H1 (cell line): ENCODE measurements at regions not wholly inside any gene's neighbourhood (a gene's known extent, or its start where the extent isn't known, plus 50 kb on each side); places are given as distances from the start of the nearest gene placed in this dataset.

Experiments
- CTCF ChIA-PET: fragments of 300-600 bp; sonication (Branson Sonifier 250); formaldehyde crosslinking; loops from one replicate; lab custom pipeline; 2021; ENCODE audit not compliant: partially characterized antibody; lab: Charles Lee
- POLR2A ChIA-PET: fragments of 300-600 bp; sonication (Branson Sonifier 250); formaldehyde crosslinking; loops from one replicate; lab custom pipeline; 2021; ENCODE audit warnings: inconsistent platforms; ENCODE audit not compliant: partially characterized antibody; lab: Charles Lee
- DNase-seq, 2 experiments: peaks; one replicate each; pipeline versions ENCODE4 v3.0.0 to v3.0.0-alpha.2; 2010 to 2022; ENCODE audit warnings: low spot score in 2 of 2, low read depth in 1 of 2, mixed read lengths in 1 of 2
- FAIRE-seq: peaks from 2 replicates; lab custom pipeline; 2011; peaks lifted over from hg19 to GRCh38; lab: Jason Lieb, UNC
- H2AFZ ChIP-seq: 2 replicates; pipeline ENCODE4 v1.8.1; 2012; ENCODE audit warnings: low read length, inconsistent platforms
- H2AK5ac ChIP-seq: 2 replicates; pipeline ENCODE4 v1.6.1; 2013; ENCODE audit warnings: low read depth, low read length
- H2BK120ac ChIP-seq: replicated peaks from 2 replicates; pipeline ENCODE3; 2013; ENCODE audit warnings: low read depth, low read length, inconsistent platforms
- H2BK12ac ChIP-seq: 2 replicates; pipeline ENCODE4 v1.6.1; 2013; ENCODE audit warnings: low read depth, low read length
- H2BK15ac ChIP-seq: 2 replicates; pipeline ENCODE4 v1.6.1; 2013; ENCODE audit warnings: low read length
- H2BK20ac ChIP-seq: 2 replicates; pipeline ENCODE4 v1.6.1; 2013; ENCODE audit warnings: low read length
- H2BK5ac ChIP-seq: 2 replicates; pipeline ENCODE4 v1.6.1; 2013; ENCODE audit warnings: low read depth, low read length
- H3K14ac ChIP-seq: 2 replicates; pipeline ENCODE4 v1.6.1; 2013; ENCODE audit warnings: inconsistent platforms; ENCODE audit not compliant: insufficient read length
- H3K18ac ChIP-seq: 2 replicates; pipeline ENCODE4 v1.6.1; 2013; ENCODE audit warnings: low read length; ENCODE audit errors: extremely low read depth
- H3K23ac ChIP-seq: 2 replicates; pipeline ENCODE4 v1.6.1; 2013; ENCODE audit warnings: inconsistent platforms; ENCODE audit not compliant: insufficient read length
- H3K23me2 ChIP-seq: 2 replicates; pipeline ENCODE4 v1.6.1; 2013; ENCODE audit warnings: low read depth, low read length
- H3K27ac ChIP-seq: 2 replicates; pipeline ENCODE4 v1.6.1; 2011; ENCODE audit warnings: low read depth, low read length, inconsistent platforms
- H3K27me3 ChIP-seq, 4 experiments: replicated peaks in 1 of 4; 1 replicate in 1 of 4; 2 replicates in 3 of 4; pipeline versions ENCODE4 v1.6.1 to v1.8.1; 2011 to 2013; ENCODE audit warnings: low read length in 3 of 4, mild to moderate bottlenecking in 3 of 4, inconsistent platforms in 2 of 4, mixed read lengths in 2 of 4, moderate library complexity in 1 of 4; ENCODE audit not compliant: control insufficient read depth in 3 of 4, insufficient read depth in 3 of 4; ENCODE audit errors: extremely low read depth in 1 of 4
- H3K36me3 ChIP-seq, 4 experiments: 2 replicates each; pipeline versions ENCODE4 v1.6.1 to v1.8.1; 2011 to 2013; ENCODE audit warnings: mild to moderate bottlenecking in 4 of 4, low read length in 3 of 4, moderate library complexity in 2 of 4, control low read depth in 1 of 4, inconsistent platforms in 1 of 4; ENCODE audit not compliant: insufficient read depth in 4 of 4, control insufficient read depth in 2 of 4
- H3K4ac ChIP-seq: replicated peaks from 2 replicates; pipeline ENCODE3; 2013; ENCODE audit warnings: low read length, low read depth, mixed read lengths, inconsistent platforms; ENCODE audit not compliant: insufficient read length
- H3K4me1 ChIP-seq, 4 experiments: replicated peaks in 1 of 4; 1 replicate in 1 of 4; 2 replicates in 3 of 4; pipeline versions ENCODE4 v1.6.1 to v1.8.1; 2011 to 2013; ENCODE audit warnings: low read length in 3 of 4, inconsistent platforms in 2 of 4, mixed read lengths in 1 of 4; ENCODE audit not compliant: insufficient read depth in 4 of 4, control insufficient read depth in 3 of 4
- H3K4me2 ChIP-seq, 2 experiments: 2 replicates each; pipeline versions ENCODE4 v1.6.1 to v1.8.1; 2011 to 2013; ENCODE audit warnings: low read depth in 2 of 2, low read length in 2 of 2, control low read depth in 1 of 2, inconsistent platforms in 1 of 2, mild to moderate bottlenecking in 1 of 2; ENCODE audit not compliant: insufficient read depth in 1 of 2
- H3K4me3 ChIP-seq, 4 experiments: fragments of 200-600, 300-600 bp in 1 of 4; sonication (generic), shearing (Covaris generic), sonication (Bioruptor Twin) in 1 of 4; 2 replicates each; pipeline versions ENCODE4 v1.5.1 to v1.8.1; 2011 to 2016; ENCODE audit warnings: low read length in 4 of 4, low read depth in 3 of 4, control low read depth in 2 of 4, inconsistent platforms in 2 of 4, mild to moderate bottlenecking in 2 of 4, mixed read lengths in 1 of 4, moderate library complexity in 1 of 4; ENCODE audit not compliant: insufficient read depth in 2 of 4; ENCODE audit errors: extremely low read depth in 1 of 4
- H3K56ac ChIP-seq: replicated peaks from 2 replicates; pipeline ENCODE3; 2013; ENCODE audit warnings: low read depth, mild to moderate bottlenecking, mixed read lengths, low read length, inconsistent platforms; ENCODE audit not compliant: insufficient read length
- H3K79me1 ChIP-seq: 2 replicates; pipeline ENCODE4 v1.6.1; 2013; ENCODE audit warnings: low read depth, low read length, control low read depth
- H3K79me2 ChIP-seq, 2 experiments: 2 replicates each; pipeline versions ENCODE4 v1.6.1 to v1.8.1; 2012 to 2013; ENCODE audit warnings: low read length in 2 of 2, mild to moderate bottlenecking in 2 of 2, inconsistent platforms in 1 of 2; ENCODE audit not compliant: insufficient read depth in 2 of 2, control insufficient read depth in 1 of 2
- H3K9ac ChIP-seq, 4 experiments: replicated peaks in 1 of 4; 1 replicate in 1 of 4; 2 replicates in 3 of 4; pipeline versions ENCODE4 v1.6.1 to v1.8.1; 2011 to 2013; ENCODE audit warnings: low read depth in 3 of 4, low read length in 3 of 4, control low read depth in 2 of 4, mild to moderate bottlenecking in 2 of 4, moderate library complexity in 2 of 4, inconsistent platforms in 1 of 4; ENCODE audit errors: extremely low read depth in 1 of 4
- H3K9me3 ChIP-seq, 2 experiments: 2 replicates each; pipeline versions ENCODE4 v1.6.1 to v1.8.1; 2012 to 2013; ENCODE audit warnings: mild to moderate bottlenecking in 2 of 2, moderate library complexity in 2 of 2, control low read depth in 1 of 2, inconsistent platforms in 1 of 2, low read depth in 1 of 2, low read length in 1 of 2, mixed read lengths in 1 of 2; ENCODE audit not compliant: insufficient read depth in 2 of 2
- H4K20me1 ChIP-seq, 2 experiments: replicated peaks in 1 of 2; 2 replicates each; pipeline versions ENCODE3 to v1.8.1; 2011 to 2013; ENCODE audit warnings: inconsistent platforms in 2 of 2, low read length in 2 of 2, mild to moderate bottlenecking in 1 of 2; ENCODE audit not compliant: insufficient read depth in 2 of 2, control insufficient read depth in 1 of 2
- H4K5ac ChIP-seq: 2 replicates; pipeline ENCODE4 v1.6.1; 2013; ENCODE audit warnings: low read length, low read depth, mixed read lengths, inconsistent platforms; ENCODE audit not compliant: insufficient read length
- H4K8ac ChIP-seq: 2 replicates; pipeline ENCODE4 v1.8.0; 2013; ENCODE audit warnings: mild to moderate bottlenecking, moderate library complexity, low read length, inconsistent platforms; ENCODE audit not compliant: insufficient read depth; ENCODE audit errors: extremely low read depth
- H4K91ac ChIP-seq: replicated peaks from 2 replicates; pipeline ENCODE3; 2013; ENCODE audit warnings: low read length, mixed read lengths, inconsistent platforms; ENCODE audit not compliant: insufficient read length
- ATF2 ChIP-seq: IDR thresholded peaks from 2 replicates; pipeline ENCODE4 v1.6.1; 2012; ENCODE audit warnings: low read length, inconsistent platforms
- BCL11A ChIP-seq, 2 experiments: IDR thresholded peaks; one replicate each; pipeline ENCODE4 v1.6.1; 2011; ENCODE audit warnings: low read depth in 2 of 2, low read length in 2 of 2, mild to moderate bottlenecking in 2 of 2
- CBX8 ChIP-seq: fragments of 300-800, 300-1000 bp; sonication (generic); IDR thresholded peaks from 2 replicates; pipeline ENCODE4 v1.7.1; 2016; ENCODE audit warnings: low read depth, low read length, borderline replicate concordance
- JUN ChIP-seq: IDR thresholded peaks from 2 replicates; pipeline ENCODE4 v1.6.1; 2011; ENCODE audit warnings: low read depth, mild to moderate bottlenecking, improper control_type of control experiment, low read length
- JUND ChIP-seq: IDR thresholded peaks from 2 replicates; pipeline ENCODE4 v1.6.1; 2011; ENCODE audit warnings: mild to moderate bottlenecking, improper control_type of control experiment, low read length
- RAD21 ChIP-seq, 2 experiments: IDR thresholded peaks in 1 of 2; conservative IDR thresholded peaks in 1 of 2; 2 replicates each; pipeline ENCODE4 v1.6.1; 2011; ENCODE audit warnings: low read depth in 2 of 2, low read length in 2 of 2, improper control_type of control experiment in 1 of 2, inconsistent platforms in 1 of 2, mild to moderate bottlenecking in 1 of 2, moderate library complexity in 1 of 2
- RNF2 ChIP-seq: fragments of 200-900, 300-1000 bp; sonication (generic); IDR thresholded peaks from 2 replicates; pipeline ENCODE4 v1.7.1; 2016; ENCODE audit warnings: borderline replicate concordance, low read depth, mild to moderate bottlenecking, antibody characterized with exemption, low read length; ENCODE audit not compliant: poor library complexity, severe bottlenecking; ENCODE audit errors: missing control alignments
- RXRA ChIP-seq: IDR thresholded peaks from 2 replicates; pipeline ENCODE4 v1.6.1; 2011; ENCODE audit warnings: low read depth, mild to moderate bottlenecking, low read length, moderate library complexity; ENCODE audit not compliant: insufficient read depth
- SAP30 ChIP-seq: fragments of 300-600 bp; sonication (generic); IDR thresholded peaks from 2 replicates; pipeline ENCODE4 v1.7.1; 2012; ENCODE audit warnings: low read length, moderate library complexity, mild to moderate bottlenecking, inconsistent platforms; ENCODE audit not compliant: insufficient read depth, insufficient replicate concordance
- TCF12 ChIP-seq: IDR thresholded peaks from 2 replicates; pipeline ENCODE4 v1.6.1; 2011; ENCODE audit warnings: low read depth, mild to moderate bottlenecking, low read length
- TEAD4 ChIP-seq: IDR thresholded peaks from 2 replicates; pipeline ENCODE4 v1.6.1; 2012; ENCODE audit warnings: low read depth, low read length, inconsistent platforms, mixed read lengths
- WGBS, 2 experiments: shearing (Covaris generic) in 1 of 2; methylation state at CpG; one replicate each; pipeline versions ENCODE4 v1.1.6 to v1.1.7; 2013 to 2015; ENCODE audit warnings: low lambda C conversion rate in 2 of 2, mixed read lengths in 2 of 2, inconsistent platforms in 1 of 2, low coverage in 1 of 2, missing lambda C conversion rate in 1 of 2; ENCODE audit not compliant: insufficient replicate concordance in 2 of 2, insufficient coverage in 1 of 2, insufficient read length in 1 of 2; ENCODE audit errors: extremely low coverage in 1 of 2, missing lambda C conversion rate in 1 of 2; 5-methylcytosine and 5-hydroxymethylcytosine counted together
- TF ChIP-seq, protein P1 (sequence below): IDR thresholded peaks from 2 replicates; pipeline ENCODE4 v1.6.1; 2012; ENCODE audit warnings: inconsistent platforms

DNA sequence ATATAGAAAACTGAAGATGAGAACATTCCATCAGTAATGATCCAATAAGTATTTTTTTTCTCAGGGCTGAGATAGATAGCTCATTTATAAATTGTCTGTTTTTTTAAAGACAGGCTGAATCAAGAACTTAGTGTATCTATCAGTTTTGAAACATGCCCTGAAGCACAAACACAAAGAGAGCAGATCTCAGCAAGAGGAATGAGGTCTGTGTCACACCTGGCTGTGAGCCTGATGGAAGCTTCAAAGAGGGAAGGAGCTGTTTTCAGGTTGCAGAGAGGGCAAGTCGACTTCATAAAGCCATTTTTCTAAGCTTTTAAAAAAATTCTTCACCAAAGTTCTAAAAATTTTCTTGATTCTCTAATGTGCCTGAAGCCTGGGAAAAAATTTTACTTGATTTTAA lies 434.9 kb downstream of the PDGFC start:
- Histone ChIP-seq H3K9ac (no peak overlapping the region), H3K79me1 (no peaks in the 10 kb centered on the region), H3K4me1 (no peaks in the 10 kb centered on the region), H3K14ac (no peak overlapping the region), H3K23me2 (no peaks in the 10 kb centered on the region), H3K9me3 (no peaks in the 10 kb centered on the region), H3K27ac (no peak overlapping the region), H4K5ac (no peak overlapping the region), H2BK12ac (no peak overlapping the region), H2BK120ac (no peak overlapping the region), H3K27me3 (no peaks in the 10 kb centered on the region), H2AK5ac (no peak overlapping the region), H2BK5ac (no peak overlapping the region), H3K56ac (no peak overlapping the region), H3K4me3 (no peak overlapping the region), H4K8ac (no peak overlapping the region), H3K18ac (no peak overlapping the region), H2BK20ac (no peak overlapping the region), H4K20me1 (no peaks in the 10 kb centered on the region), H3K4ac (no peak overlapping the region), H4K91ac (no peak overlapping the region), H3K79me2 (no peaks in the 10 kb centered on the region), H2AFZ (no peak overlapping the region), H3K23ac (no peak overlapping the region), H3K4me2 (no peak overlapping the region), H2BK15ac (no peak overlapping the region), H3K36me3 (no peaks in the 10 kb centered on the region)
- WGBS, 2 experiments = 90% methylated on average over 1 of the region's 1 CpG; no CpG with 5 or more reads in 1 of the 2 experiments
- CTCF ChIA-PET = no interaction called here
- POLR2A ChIA-PET = no interaction called here
- FAIRE-seq (no peak), DNase-seq (no peak)
- TF ChIP-seq JUN (no peak), RNF2 (no peak), TEAD4 (no peak), JUND (no peak), SAP30 (no peak), RXRA (no peak), CBX8 (no peak), RAD21 (IDR thresholded peaks at IDR 0.05 in 1 of 2, conservative IDR thresholded peaks at IDR 0.05 in 1 of 2; ENCODE audit: low read depth in 2 of 2, low read length in 2 of 2) (no peak), ATF2 (no peak), TCF12 (no peak), BCL11A (IDR thresholded peaks at IDR 0.05; ENCODE audit: low read depth in 2 of 2, low read length in 2 of 2) (no peak)
- TF ChIP-seq, protein P1, sequence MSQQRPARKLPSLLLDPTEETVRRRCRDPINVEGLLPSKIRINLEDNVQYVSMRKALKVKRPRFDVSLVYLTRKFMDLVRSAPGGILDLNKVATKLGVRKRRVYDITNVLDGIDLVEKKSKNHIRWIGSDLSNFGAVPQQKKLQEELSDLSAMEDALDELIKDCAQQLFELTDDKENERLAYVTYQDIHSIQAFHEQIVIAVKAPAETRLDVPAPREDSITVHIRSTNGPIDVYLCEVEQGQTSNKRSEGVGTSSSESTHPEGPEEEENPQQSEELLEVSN = no peak
